Neural progenitor cell (in vitro differentiated cells): ENCODE measurements at regions not wholly inside any gene's neighbourhood (a gene's known extent, or its start where the extent isn't known, plus 50 kb on each side); places are given as distances from the start of the nearest gene placed in this dataset.

Experiments
- DNase-seq: peaks from one replicate; pipeline ENCODE4 v3.0.0-alpha.2; 2016; ENCODE audit warnings: low spot score
- H2AFZ ChIP-seq: fragments of 200-600 bp; sonication (generic); replicated peaks from 2 replicates; pipeline ENCODE4 v1.6.1; 2016; ENCODE audit warnings: antibody characterized with exemption
- H3F3A ChIP-seq: fragments of 200-600 bp; sonication (generic); 2 replicates; pipeline ENCODE4 v1.6.1; 2016; ENCODE audit warnings: antibody characterized with exemption, low read depth
- H3K27ac ChIP-seq: fragments of 200-600 bp; sonication (generic); 2 replicates; pipeline ENCODE4 v1.5.1; 2016; ENCODE audit warnings: mild to moderate bottlenecking
- H3K27me3 ChIP-seq: fragments of 200-600 bp; sonication (generic); 2 replicates; pipeline ENCODE4 v1.6.1; 2016; ENCODE audit warnings: mild to moderate bottlenecking, moderate library complexity
- H3K36me3 ChIP-seq: fragments of 200-600 bp; sonication (generic); 2 replicates; pipeline ENCODE4 v1.5.1; 2016
- H3K4me1 ChIP-seq: fragments of 200-600 bp; sonication (generic); 2 replicates; pipeline ENCODE4 v1.6.1; 2016; ENCODE audit warnings: mixed run types
- H3K4me2 ChIP-seq: fragments of 200-600 bp; sonication (generic); 2 replicates; pipeline ENCODE4 v1.6.1; 2016
- H3K4me3 ChIP-seq: fragments of 200-600 bp; sonication (generic); 2 replicates; pipeline ENCODE4 v1.5.1; 2016
- H3K79me2 ChIP-seq: fragments of 200-600 bp; sonication (generic); 2 replicates; pipeline ENCODE4 v1.6.1; 2016; ENCODE audit warnings: low read depth
- H3K9ac ChIP-seq: fragments of 200-600 bp; sonication (generic); 2 replicates; pipeline ENCODE4 v1.6.1; 2016
- H3K9me3 ChIP-seq: fragments of 200-600 bp; sonication (generic); 2 replicates; pipeline ENCODE4 v1.5.1; 2016; ENCODE audit warnings: low read depth
- H4K20me1 ChIP-seq: fragments of 200-600 bp; sonication (generic); 2 replicates; pipeline ENCODE4 v1.6.1; 2016; ENCODE audit warnings: low read depth
- H3K27ac Mint-ChIP-seq: 3 replicates; pipeline ENCODE4 v1.8.0; 2021; ENCODE audit warnings: mixed read lengths
- H3K27me3 Mint-ChIP-seq: 2 replicates; pipeline ENCODE4 v1.8.0; 2022; ENCODE audit warnings: low read depth, mild to moderate bottlenecking, inconsistent platforms, moderate library complexity, mixed read lengths; ENCODE audit not compliant: insufficient read depth
- H3K36me3 Mint-ChIP-seq: 3 replicates; pipeline ENCODE4 v1.8.0; 2021; ENCODE audit warnings: mixed read lengths
- H3K4me1 Mint-ChIP-seq: 3 replicates; pipeline ENCODE4 v1.8.0; 2021; ENCODE audit warnings: mixed read lengths
- H3K4me3 Mint-ChIP-seq: 3 replicates; pipeline ENCODE4 v1.8.0; 2021; ENCODE audit warnings: mild to moderate bottlenecking, moderate library complexity, mixed read lengths
- H3K9me3 Mint-ChIP-seq: 3 replicates; pipeline ENCODE4 v1.8.0; 2020; ENCODE audit warnings: mixed read lengths
- EZH2 ChIP-seq: fragments of 200-600 bp; sonication (generic); IDR thresholded peaks from 2 replicates; pipeline ENCODE4 v1.6.1; 2017; ENCODE audit warnings: antibody characterized with exemption, mild to moderate bottlenecking, moderate library complexity
- EZH2phosphoT487 ChIP-seq: fragments of 200-600 bp; sonication (generic); IDR thresholded peaks from 2 replicates; pipeline ENCODE4 v1.6.1; 2017; ENCODE audit warnings: antibody characterized with exemption
- TF ChIP-seq, protein P1 (sequence below): fragments of 200-600 bp; sonication (generic); IDR thresholded peaks from 2 replicates; pipeline ENCODE4 v1.5.1; 2017; ENCODE audit warnings: antibody characterized with exemption, mild to moderate bottlenecking

DNA sequence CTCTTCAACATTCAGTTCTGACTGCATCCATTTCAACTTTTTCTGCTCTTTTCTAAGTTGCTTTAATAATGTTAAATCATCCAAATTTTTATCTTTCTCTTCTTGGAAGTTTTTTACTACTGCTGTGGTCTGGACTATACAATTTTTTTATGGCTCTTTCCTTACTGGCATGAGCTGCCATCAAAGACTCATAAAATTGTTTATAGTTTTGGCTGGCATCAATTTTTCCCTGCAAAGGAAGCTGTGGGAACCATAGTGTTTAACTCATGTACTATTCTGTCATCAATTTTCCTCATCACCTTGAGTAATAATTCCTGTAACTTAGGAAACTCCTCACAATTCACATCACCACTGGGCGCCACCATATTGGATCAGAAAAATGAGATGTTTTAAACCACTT is 77.6 kb upstream of the A1CF start:
- Histone ChIP-seq H4K20me1 (no peaks in the 10 kb centered on the region), H3K79me2 (no peaks in the 10 kb centered on the region), H3K36me3 (no peaks in the 10 kb centered on the region), H3K9ac (no peak overlapping the region), H3K4me1 (no peaks in the 10 kb centered on the region), H2AFZ (no peak overlapping the region), H3K27me3 (no peaks in the 10 kb centered on the region), H3K4me2 (no peak overlapping the region), H3K9me3 (no peaks in the 10 kb centered on the region), H3F3A (no peaks in the 10 kb centered on the region), H3K4me3 (no peak overlapping the region), H3K27ac (no peak overlapping the region)
- DNase-seq = no peak
- TF ChIP-seq EZH2 (no peak), EZH2phosphoT487 (no peak)
- TF ChIP-seq, protein P1, sequence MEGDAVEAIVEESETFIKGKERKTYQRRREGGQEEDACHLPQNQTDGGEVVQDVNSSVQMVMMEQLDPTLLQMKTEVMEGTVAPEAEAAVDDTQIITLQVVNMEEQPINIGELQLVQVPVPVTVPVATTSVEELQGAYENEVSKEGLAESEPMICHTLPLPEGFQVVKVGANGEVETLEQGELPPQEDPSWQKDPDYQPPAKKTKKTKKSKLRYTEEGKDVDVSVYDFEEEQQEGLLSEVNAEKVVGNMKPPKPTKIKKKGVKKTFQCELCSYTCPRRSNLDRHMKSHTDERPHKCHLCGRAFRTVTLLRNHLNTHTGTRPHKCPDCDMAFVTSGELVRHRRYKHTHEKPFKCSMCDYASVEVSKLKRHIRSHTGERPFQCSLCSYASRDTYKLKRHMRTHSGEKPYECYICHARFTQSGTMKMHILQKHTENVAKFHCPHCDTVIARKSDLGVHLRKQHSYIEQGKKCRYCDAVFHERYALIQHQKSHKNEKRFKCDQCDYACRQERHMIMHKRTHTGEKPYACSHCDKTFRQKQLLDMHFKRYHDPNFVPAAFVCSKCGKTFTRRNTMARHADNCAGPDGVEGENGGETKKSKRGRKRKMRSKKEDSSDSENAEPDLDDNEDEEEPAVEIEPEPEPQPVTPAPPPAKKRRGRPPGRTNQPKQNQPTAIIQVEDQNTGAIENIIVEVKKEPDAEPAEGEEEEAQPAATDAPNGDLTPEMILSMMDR = no peak
- Mint-ChIP-seq H3K27me3 (peaks cover 4% of the 10 kb centered on the region), H3K27ac (no peak overlapping the region), H3K36me3 (no peaks in the 10 kb centered on the region), H3K4me1 (no peaks in the 10 kb centered on the region), H3K9me3 (no peaks in the 10 kb centered on the region), H3K4me3 (no peak overlapping the region)

GRCh38 chr10:50968386-50969091 is 83.1 kb upstream of the A1CF start:
- no peak overlapping the region for H3K27ac Mint-ChIP-seq
- no peaks in the 10 kb centered on the region for H3K27me3 ChIP-seq

GRCh38 chr10:50972591-50972990 is 87.2 kb upstream of the A1CF start:
- TF ChIP-seq, protein P1 = no peak
- TF ChIP-seq EZH2 (no peak), EZH2phosphoT487 (no peak)
- DNase-seq = no peak
- H3K27me3 Mint-ChIP-seq = peaks cover 4% of the 10 kb centered on the region

More at GRCh38 chr10:50968386-50969091, 83.1 kb upstream of the A1CF start:
- Histone ChIP-seq H2AFZ (no peak overlapping the region), H3K36me3 (no peaks in the 10 kb centered on the region), H3K4me2 (no peak overlapping the region), H3K4me1 (no peaks in the 10 kb centered on the region), H3K79me2 (no peaks in the 10 kb centered on the region), H3K4me3 (no peak overlapping the region), H3K27ac (no peak overlapping the region), H3F3A (no peaks in the 10 kb centered on the region), H4K20me1 (no peaks in the 10 kb centered on the region), H3K9ac (no peak overlapping the region), H3K9me3 (no peaks in the 10 kb centered on the region)
- TF ChIP-seq EZH2phosphoT487 (no peak), EZH2 (no peak)
- TF ChIP-seq, protein P1 = no peak
- H3K9me3 Mint-ChIP-seq = no peaks in the 10 kb centered on the region
- no peak overlapping the region for H3K4me3 Mint-ChIP-seq
- H3K36me3 Mint-ChIP-seq = no peaks in the 10 kb centered on the region
- no peak for DNase-seq
- peaks cover 4% of the 10 kb centered on the region for H3K27me3 Mint-ChIP-seq
- H3K4me1 Mint-ChIP-seq = no peaks in the 10 kb centered on the region

More at GRCh38 chr10:50972591-50972990, 87.2 kb upstream of the A1CF start:
- Mint-ChIP-seq H3K9me3 (no peaks in the 10 kb centered on the region), H3K4me1 (no peaks in the 10 kb centered on the region), H3K36me3 (no peaks in the 10 kb centered on the region), H3K27ac (no peak overlapping the region), H3K4me3 (no peak overlapping the region)
- Histone ChIP-seq H3K4me2 (no peak overlapping the region), H3K4me1 (no peaks in the 10 kb centered on the region), H3K79me2 (no peaks in the 10 kb centered on the region), H3K27me3 (no peaks in the 10 kb centered on the region), H3F3A (no peaks in the 10 kb centered on the region), H3K4me3 (no peak overlapping the region), H2AFZ (no peak overlapping the region), H3K27ac (no peak overlapping the region), H3K9me3 (no peaks in the 10 kb centered on the region), H3K9ac (no peak overlapping the region), H3K36me3 (no peaks in the 10 kb centered on the region), H4K20me1 (no peaks in the 10 kb centered on the region)
